HG03280 (cell line): ENCODE measurements at regions not wholly inside any gene's neighbourhood (a gene's known extent, or its start where the extent isn't known, plus 50 kb on each side); places are given as distances from the start of the nearest gene placed in this dataset.
"Not testable (repeated sequence)": the region's sequence is repeated elsewhere in the genome, so short reads cannot be mapped to it uniquely, and the experiment has no call there.

Experiments used
- ATAC-seq: cut with Tn5 transposase; IDR thresholded peaks from one replicate; pipeline ENCODE4 v1.9.1; 2021; ENCODE audit warnings: mild to moderate bottlenecking, moderate library complexity; ENCODE audit not compliant: unreplicated experiment

DNA sequence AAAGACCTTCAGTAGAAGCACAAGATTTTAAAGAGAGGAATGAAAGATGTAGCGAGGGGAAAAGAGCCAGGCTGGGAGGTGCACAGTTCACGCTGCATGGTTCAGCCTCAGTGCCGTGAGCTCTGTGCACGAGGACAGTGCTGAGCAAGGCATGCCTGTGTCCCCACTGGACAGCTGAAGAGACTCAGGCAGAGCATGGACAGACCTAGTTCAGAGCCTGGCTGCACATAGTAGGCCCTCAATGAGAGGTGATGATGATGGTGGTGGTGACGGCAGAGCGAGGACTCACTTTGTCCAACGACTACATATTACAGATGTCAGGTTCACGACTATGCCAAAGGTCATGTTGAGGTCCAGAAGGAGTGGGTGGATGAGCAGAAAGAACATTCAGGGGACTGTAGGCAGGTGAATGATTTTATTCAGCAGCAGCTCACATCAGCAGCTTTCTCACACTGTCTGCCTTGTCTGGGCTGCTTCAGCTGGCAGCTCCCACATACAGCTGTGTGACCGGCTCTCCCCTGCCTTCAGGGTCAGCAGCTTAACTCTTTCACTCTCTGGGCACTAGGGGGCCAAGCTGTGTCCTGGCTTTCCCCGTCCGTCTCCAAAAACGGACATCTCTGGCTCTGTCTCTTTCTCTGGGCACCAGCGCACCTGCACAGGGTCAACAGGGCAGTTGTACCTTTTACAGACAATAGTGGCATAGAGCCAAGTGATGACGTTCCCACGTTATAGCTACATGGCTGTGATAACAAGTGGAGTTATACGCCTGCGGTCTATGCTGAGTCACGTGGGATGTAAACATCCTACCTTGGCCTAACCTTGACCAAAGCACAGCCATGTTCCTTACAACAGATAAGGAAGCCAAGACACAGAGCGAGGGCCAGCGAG, 83.4 kb upstream of the KCNK12 start:
- no peak for ATAC-seq

DNA sequence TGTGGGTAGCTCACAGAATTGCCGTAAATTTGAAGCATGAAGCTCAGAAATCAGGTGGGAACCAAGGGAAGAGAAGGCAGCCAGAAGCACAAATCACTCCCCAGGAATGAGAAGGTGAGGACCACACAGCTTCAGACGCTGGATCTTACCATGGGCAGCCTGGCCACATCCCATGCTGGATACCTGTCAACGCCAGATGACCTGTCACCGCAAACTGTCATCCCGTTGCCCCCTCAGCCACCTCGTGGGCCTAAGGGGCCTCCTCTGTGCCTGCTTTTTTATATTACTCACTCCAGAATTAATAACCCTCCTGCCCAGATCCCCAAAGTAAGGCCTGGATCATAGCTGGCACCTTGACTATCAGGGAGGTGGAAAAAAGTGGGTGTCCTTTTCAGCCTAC, 82.3 kb upstream of the KCNK12 start:
- ATAC-seq: no peak

DNA sequence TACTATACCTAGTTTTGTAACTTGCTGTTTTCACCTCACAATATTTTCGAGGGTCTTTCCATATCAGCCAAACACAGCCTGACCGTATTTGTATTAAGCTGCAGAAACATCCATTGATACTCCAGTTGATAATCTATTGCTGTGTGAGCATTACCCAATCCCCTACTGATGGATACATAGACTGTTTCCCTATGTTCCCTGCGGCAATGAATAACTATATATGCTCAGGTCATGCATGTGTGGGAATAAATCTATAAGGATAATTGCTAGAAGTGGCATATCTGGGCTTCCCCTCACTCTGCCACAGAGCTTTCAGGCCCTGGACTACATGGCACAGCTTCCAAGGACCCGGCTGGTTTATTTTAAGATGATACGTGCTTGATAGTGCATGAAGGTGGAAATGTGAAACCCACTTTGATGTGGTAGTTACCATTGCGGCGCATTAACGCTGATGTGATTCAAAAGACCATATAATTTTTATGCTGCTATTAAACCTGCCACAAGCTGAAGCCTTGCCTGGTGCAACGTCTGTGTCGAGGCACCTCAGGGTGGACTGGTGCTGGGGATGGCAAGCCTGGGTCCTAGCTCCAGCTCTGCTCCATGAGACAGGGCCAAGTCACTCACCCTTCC, 81.4 kb upstream of the KCNK12 start:
- ATAC-seq: no peak

DNA sequence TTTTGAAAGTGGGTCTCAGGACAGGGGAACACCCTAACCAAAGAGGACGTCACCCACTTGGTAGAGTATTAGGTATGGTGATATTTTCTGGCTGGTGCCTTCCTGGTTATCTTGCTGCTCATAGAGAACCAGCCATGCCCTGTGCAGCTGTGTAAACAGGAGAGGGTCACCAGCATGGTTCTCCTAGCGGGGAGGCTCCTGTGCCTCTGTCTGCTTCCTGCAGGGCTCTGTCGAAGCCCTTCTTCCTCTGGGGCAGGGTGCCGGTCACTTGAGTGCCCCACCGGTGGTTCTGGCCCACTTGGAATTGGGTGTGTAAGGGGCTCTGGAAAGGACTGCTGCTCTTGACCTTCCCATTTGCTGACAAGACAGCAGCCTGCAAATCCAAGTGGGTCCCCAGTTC, 80.5 kb upstream of the KCNK12 start:
- no peak for ATAC-seq

GRCh38 chr2:47650001-47650535, 79.3 kb upstream of the KCNK12 start:
- ATAC-seq: no peak

DNA sequence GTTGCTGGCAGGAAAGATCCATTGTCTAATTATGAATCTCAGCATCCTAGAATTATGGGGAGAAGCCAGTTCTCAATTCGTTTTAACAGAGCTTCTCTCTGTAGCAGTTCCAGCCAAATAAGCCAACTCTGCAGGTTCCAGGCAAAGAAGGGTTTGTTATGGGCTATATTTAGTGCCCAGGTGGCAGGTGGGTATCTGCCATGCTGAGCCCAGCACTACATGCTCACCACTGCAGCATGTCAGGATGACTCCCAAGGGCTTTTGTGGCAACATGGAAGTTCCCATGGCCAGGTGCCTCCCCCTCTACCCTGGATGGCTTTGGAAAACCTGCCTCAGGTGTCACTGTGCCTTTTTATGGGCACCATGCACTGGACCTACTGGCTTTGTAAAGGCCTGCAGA, 74.5 kb upstream of the KCNK12 start:
- no peak for ATAC-seq

- no peak for ATAC-seq
Measured at GRCh38 chr2:47644351-47644750, 73.6 kb upstream of the KCNK12 start.

DNA sequence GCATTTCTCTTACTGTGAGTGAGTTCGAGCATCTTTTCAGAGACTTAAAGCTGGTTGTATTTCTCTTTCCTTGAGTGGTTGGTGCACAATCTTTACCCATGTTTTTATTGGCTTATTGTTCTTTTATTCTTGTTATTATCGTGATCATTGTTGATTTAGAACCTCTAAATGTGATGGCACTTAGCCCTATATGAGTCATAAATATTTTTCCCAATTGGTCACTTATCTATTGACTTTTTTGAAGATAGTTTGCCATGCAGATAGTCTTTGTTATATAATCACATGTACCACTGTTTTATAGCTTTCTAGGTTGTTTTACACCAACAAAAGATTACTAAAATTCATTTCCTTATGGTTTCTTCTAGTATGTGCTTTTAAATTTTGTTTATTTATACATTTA, 70.6 kb upstream of the KCNK12 start:
- ATAC-seq: no peak

GRCh38 chr2:47640356-47640755, 69.6 kb upstream of the KCNK12 start:
- no peak for ATAC-seq

DNA sequence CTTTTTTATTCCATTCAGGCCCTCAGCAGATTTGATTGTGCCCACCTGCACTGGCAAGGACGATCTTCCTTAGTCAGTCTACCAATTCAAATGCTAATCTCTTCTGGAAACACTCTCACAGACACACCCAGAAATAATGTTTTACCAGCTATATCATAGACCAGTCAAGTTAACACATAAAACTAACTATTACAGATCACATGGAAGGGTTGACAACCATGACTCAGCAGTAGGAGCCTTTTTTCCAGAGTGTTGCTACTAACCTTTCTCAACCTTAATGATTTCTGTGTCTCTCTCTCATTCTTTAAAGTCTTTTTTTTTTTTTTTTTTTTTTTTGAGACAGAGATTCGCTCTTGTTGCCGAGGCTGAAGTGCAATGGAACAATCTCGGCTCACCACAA, 68.7 kb upstream of the KCNK12 start:
- ATAC-seq: no peak

GRCh38 chr2:47638430-47638829, 67.6 kb upstream of the KCNK12 start:
- no peak for ATAC-seq

- no peak for ATAC-seq
Measured at GRCh38 chr2:47636596-47637264, 65.9 kb upstream of the KCNK12 start.

DNA sequence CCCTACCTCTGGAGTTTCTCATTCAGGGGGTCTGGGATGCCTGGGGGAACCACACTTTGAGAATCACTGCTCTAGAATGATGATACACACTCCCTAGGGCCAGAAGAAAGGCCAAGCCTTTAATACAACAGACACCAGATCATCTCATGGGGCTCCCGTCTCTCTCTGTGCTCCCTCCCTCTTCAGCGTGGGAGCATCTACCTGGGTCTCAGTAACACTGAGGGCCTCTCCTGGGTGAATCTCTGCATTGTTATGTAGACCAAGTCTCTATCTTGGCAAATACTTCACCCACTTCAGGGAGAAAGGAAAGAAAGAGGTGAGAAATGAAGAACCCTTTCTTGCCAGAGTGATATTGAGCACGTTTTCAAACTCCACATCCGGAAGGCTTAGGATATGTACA, 65.4 kb upstream of the KCNK12 start:
- ATAC-seq: no peak

- ATAC-seq: no peak
Measured at GRCh38 chr2:47632754-47633153, 62.0 kb upstream of the KCNK12 start.

- no peak for ATAC-seq
Measured at GRCh38 chr2:47631792-47632398, 61.1 kb upstream of the KCNK12 start.

DNA sequence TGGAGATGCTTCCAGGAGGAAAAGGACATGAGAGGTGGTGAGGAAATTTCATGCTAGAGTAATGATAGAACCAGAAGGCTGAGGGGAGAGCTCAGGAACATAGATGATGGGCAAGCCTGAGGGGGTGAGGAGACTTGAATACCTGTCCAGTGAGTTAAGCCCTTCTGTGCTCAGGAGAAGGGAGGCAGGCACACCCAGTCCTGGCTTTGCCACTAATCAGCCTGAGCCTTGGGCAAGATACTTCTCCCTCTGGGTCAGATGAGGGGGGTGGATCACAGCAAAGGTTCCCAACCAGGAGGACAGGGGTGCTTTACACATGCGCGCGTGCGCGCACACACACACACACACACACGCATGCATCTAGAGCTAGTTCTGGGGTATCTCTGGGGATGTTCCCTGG, 60.5 kb upstream of the KCNK12 start:
- ATAC-seq: no peak

GRCh38 chr2:47629501-47630460, 59.0 kb upstream of the KCNK12 start:
- ATAC-seq: no peak

DNA sequence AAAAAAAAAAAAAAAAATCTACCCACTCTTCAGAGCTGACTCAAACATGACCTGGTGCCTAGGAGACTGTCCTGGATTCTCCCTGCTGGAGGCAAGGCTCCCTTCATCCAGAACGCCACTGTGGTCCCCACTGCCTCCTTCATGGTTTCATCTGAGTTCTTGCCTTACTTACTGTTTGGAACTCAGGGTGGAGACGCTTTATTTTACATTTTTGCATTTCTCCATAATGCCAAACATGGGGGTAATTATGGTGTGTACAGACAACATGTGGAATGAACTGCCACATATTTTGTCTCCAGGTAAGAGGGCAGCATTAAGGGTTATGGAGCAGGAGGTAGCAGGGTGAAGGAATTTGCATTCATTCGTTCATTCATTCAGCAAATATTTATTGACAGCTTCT, 58.1 kb upstream of the KCNK12 start:
- no peak for ATAC-seq

DNA sequence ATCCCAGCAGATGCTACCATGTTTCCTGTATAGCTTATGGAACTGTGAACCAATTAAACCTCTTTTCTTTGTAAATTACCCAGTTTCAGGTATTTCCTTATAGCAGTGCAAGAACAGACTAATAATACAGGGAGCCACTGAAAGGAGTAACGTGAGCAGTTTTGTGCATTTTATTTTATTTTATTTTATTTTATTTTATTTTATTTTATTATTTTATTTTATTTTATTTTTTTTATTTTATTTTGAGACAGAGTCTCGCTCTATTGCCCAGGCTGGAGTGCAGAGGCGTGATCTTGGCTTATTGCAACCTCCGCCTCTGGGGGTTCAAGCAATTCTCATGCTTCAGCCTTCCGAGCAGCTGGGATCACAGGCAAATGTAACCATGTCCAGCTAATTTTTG, 55.9 kb upstream of the KCNK12 start:
- no peak for ATAC-seq

DNA sequence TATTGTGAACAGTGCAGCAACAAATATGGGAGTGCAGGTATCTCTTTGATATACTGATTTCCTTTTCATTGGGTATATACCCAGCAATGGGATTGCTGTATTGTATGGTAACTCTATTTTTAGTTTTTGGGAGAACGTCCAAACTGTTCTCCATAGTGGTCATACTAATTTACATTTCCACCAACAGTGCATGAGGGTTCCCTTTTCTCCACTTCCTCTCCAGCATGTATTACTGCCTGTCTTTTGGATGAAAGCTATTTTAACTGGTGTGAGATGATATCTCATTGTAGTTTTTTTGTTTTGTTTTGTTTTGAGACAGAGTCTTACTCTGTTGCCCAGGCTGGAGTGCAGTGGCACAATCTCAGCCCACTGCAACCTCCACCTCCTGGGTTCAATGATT, 52.4 kb upstream of the KCNK12 start:
- not testable (repeated sequence) for ATAC-seq
